ENCODE measurements at regions not wholly inside any gene's neighbourhood (a gene's known extent, or its start where the extent isn't known, plus 50 kb on each side); places are given as distances from the start of the nearest gene placed in this dataset.
A peak's percentile ranks its signal among the peaks of the same experiment; 100 is the strongest.

DNA sequence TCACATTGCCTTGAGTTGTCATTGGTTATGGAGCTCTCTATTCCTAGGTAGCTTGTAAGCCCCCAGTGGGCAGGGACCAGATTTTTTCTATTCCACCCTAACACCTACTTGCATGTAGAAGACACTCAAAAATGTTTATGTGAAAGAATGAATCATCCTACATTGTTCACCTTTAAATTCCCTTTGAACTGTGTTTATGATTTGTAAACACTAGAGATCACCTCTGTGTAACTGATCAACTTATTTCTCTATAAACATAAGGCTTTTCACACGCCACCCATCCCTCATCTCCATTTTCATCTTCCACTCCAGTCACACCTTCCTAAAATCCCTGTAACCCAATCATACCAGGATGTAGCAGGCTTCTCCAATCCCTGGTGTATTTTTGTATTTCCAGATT is 142.6 kb upstream of the LEF1 start:
- DNase-seq (ENCODE audit: low read depth, low spot score): no peak
- no peak overlapping the region for H3K27ac ChIP-seq

DNA sequence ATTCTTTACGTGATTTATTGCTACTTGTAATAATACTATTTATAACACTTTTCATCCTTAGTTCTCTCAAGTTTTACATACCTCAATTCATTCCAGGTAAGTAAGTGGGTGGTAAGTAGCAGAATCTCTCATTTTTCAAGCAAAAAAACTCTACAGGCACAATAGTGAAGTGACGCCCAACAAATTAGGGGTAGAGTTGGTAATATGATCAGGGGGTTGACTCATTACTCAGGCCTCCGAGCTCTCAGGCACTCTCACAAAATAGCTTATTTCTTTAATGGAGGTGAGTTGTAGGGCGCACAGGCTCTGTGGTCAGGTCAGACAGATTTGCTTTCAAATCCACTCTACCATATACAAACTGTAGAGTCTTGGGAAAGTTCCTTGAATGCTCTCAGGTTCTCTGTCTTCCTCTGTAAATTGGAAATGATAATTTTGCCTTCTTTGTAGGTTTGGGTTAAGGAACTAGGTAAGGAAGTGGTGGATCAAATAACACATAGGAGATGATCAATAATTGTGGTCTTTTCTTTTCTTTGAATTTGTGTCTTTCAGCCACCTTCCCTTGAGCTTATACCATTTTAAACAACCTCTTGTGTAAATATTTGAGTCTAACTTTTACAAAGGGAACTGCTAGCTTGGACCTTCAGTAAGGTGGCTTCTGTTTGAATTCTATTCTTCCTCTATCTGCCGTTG is 134.9 kb upstream of the LEF1 start:
- no peak for DNase-seq (ENCODE audit: low read depth, low spot score)

DNA sequence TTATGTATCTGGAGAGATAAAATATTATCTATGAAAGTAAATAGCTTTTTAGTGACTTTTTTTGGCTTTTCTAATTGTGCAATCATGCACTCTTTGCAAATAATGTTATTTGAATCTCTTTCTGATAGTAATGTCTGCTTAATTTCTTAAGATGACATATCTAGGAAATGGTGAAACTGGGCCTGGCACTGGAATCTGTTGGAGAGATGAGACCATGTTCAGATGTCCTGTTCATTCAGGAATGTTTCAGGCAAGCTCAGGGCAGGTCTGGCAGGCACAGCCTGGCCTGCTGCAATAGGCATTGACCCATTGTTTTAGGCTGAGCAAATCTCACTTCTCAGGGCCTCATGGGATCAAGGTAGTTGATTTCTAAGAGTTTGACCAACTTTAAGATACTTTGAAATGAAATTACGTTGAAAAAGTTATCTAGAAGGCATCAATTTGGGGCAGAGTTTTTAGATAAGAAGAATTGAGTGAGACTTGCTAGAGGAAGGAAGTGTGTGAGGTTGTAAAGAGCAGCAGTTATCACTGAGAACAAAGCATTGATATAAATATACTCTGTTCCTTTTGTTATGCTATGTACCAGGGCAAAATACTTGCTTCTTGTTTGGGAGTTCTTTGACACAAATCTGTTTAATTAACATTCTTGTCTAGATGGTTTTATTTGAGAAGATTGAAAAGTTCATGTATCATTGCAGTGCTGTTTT is 133.0 kb upstream of the LEF1 start:
- H3K27ac ChIP-seq: no peak overlapping the region
- DNase-seq (ENCODE audit: low read depth, low spot score): no peak

More for the DNA sequence above, 134.9 kb upstream of the LEF1 start:
- H3K27ac ChIP-seq: no peak overlapping the region

DNA sequence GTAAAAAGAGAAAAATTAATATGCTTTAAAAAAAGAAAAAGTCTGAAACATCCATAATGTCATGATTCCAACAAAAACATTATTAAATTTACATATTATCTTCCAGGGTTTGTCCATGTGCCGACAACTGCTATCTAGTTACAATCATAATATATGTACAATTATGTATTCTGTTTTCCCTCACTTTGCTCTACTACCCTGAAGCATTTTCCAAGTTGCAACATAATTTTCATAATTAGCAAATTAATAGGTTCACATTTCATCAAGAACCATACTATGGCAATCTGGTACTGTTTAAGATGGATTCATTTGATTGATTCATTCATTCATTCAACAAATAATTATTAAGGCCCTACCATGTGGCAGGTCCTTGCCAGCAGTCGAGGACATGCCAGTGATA is 128.9 kb upstream of the LEF1 start:
- H3K27ac ChIP-seq: no peak overlapping the region
- no peak for DNase-seq (ENCODE audit: low read depth, low spot score)

DNA sequence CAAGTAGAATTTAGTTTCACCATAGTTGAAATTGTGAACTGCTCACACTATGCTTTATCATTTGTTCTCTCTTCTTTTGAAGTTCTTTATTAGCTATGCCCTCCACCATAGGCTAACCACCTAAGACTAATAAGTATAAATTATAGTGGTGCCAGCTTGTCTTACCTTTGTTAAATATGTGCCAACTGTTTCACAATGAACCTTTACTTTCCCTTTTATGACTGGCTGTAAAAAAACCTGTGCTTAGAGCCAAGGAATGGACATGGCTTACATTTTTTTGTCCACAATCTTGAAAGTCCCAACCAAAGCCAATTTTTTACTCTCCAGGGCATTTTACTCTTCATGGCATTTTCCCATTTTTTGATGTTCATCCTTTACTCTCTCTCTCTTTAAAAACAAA is 123.5 kb upstream of the LEF1 start:
- no peak overlapping the region for H3K27ac ChIP-seq
- no peak for DNase-seq (ENCODE audit: low read depth, low spot score)

DNA sequence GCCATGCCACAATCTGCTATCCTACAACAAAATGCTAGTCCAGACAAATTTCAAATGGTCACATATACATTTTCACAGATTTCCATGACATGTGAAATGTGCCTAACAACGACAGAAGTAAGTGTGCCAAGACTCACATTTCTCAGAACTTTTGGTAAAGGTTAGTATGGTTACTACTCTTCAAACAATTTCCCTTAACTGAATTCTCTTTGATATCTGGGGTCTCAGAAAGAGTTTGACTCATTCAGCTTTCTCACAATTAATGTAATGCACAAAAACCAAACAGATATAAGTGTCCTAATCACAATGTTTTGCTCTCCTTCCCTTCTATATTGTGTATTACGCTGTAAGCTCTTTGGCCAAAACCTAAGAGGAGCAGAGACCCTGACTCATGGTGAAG is 122.4 kb upstream of the LEF1 start:
- H3K27ac ChIP-seq: no peak overlapping the region
- no peak for DNase-seq (ENCODE audit: low read depth, low spot score)

DNA sequence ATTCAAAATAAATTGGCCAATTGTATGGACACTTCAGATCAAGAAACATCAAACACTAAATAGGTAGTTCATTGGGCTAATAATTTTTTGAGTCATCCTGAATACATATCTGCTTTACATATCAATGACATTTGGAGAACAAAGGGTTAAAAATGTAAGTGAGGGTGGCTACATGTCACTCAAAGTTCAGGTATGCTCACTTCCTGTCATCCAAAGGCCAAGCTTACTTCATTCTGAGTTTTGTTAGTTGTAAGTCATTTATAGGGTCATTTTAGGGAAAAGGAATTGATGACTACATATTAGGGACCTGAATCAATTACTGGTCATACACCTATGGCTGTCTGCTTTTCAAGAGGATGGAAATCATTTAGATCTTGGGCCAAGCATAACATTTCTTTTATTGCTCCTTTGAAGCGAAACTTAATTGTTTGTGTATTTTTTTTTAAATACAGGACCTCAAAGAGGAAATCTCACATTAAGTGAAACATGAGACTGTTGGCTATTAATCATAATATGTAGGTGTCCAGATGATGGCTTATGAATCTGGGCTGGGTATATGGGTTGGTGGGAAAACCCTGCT is 119.2 kb upstream of the LEF1 start:
- H3K27ac ChIP-seq: no peak overlapping the region

DNA sequence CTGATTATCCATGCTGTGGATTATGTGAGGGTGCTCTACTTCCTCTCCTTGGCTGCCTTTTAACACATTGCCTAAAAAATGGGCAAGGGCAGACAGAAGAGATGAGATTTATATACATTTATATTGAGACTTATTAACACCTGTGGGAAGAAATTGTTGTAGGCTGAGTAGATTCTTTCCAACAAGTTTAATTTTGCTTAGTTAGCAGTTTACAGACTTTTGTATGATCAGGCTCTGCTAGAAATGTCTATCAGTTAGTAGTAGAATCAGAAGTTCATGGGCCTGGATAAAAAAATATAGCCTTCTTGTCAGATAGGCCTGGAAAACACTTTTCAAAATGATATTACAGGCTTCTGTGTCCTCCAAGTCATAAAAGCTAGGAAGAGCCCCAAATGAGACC is 111.3 kb upstream of the LEF1 start:
- no peak overlapping the region for H3K27ac ChIP-seq
- no peak for DNase-seq (ENCODE audit: low read depth, low spot score)

More for the DNA sequence above, 119.2 kb upstream of the LEF1 start:
- no peak for DNase-seq (ENCODE audit: low read depth, low spot score)

DNA sequence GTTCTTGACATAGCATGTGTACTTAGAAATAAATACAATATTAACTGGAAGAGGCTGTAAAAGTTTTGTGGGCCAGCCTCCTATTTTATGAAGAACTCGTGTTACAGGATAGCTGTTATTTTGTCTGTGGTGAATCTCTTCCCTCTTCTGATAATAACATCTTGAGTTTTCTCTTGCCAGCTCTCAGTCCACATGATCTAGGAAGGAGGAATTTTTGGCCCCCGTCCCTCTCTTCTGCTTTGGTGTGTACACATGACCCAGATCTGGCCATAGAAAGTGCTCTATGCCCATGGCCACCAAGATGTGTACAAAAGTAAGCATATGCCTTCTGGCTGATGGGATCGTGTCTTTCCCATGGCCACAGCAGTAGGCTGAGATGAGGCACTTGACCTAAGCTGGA is 108.0 kb upstream of the LEF1 start:
- no peak overlapping the region for H3K27ac ChIP-seq
- DNase-seq (ENCODE audit: low read depth, low spot score): no peak

DNA sequence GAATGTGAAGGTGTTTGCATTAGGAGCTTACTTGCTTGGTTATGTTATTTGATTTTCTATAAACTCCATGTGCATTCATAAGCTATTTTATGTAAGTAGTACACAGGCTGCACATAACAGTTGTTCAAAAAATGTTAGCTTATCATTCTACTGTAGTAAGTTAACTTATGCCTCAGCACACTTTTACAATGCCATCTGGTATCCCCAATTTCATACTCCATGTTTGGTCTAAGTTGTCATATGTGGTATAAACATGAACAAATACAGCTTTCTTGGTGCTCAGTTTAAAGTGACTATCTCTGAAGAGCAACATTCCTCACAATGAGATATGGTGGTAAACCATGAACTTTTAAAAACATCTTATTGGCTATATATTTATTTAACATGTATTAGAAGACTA is 104.3 kb upstream of the LEF1 start:
- peak overlapping the region; percentile 36 for H3K27ac ChIP-seq
- no peak for DNase-seq (ENCODE audit: low read depth, low spot score)

DNA sequence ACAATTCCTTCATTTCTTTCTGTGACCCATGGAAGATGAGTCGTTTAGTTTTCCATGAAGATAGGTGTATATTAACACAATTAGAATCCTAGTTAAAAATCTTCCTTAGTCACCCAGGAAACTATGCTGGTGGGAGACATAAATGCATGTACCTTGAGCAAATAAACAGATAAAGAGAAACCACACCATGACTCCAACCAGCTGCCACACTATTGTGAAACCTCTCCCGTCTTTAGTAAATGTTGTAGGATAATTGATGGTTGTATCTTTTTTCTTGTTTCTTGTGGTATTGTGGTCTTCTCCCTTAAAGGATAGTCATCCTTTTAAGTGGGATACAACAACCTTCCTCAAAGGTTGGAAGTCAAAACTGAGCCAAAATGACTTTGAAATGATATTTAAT is 103.8 kb upstream of the LEF1 start:
- DNase-seq (ENCODE audit: low read depth, low spot score): peak; percentile 46
- peak overlapping the region; percentile 36 for H3K27ac ChIP-seq

DNA sequence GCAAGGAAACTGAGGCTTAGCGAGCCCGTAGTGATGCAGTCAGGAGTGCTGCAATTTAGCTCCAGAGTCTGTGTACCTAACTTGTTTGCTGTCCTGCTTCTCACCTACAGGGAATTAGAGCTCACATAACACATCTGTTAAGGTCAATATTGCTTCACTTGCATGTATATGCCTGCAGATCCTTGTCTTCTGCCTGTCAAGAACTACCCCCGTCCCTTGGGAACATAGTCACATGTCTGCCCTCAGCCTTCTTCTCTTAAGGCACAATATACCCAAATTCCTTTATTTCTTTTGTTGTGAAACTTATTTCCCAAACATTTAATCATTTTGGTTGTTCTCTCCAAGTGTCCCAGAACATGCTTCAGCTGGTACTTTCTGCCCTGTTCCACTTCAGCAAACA is 103.3 kb upstream of the LEF1 start:
- H3K27ac ChIP-seq: peak overlapping the region; percentile 36
- peak; percentile 22 for DNase-seq (ENCODE audit: low read depth, low spot score)

DNA sequence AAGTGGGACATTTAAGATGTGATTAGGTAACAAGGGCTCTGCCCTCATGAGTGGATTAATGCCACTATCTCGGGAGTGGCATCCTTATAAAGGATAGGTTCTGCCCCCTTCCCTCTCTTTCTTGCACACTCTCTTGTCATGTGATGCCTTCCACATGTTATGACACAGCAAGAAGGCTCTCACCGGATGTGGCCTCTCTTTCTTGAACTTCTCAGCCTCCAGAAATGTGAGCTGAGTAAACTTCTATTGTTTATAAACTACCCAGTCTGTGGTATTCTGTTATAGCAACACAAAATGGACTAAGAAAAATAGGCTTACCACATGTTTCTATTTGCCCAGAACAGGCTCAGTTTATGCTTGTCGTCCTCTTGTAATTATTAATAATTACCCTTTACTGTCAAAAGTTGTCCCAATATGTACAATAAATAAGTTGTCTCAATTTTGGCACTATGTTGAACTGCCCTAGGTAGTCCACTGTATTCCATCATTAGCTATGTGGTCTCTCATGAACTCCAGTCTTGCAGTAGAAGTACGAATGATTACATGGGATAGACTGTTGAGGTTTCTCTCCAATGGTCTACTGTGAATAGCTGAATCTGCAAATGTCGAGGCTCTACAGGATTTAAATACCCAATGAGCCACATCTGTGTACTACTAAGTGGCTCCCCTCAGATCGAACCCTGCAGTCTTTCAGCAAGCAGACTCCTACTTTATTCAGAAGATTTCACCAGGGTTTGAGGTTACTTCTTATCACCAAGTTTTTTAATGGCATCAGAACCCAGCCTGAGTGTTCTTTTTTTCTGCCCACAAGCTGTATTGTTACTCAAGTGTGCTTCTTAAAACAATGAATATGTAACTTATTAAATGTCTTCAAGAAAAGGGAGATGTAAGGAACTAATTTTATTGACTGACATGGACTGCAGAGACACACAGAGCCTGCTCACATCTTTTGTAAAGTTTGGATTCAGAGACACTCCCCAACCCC is 102.0 kb upstream of the LEF1 start:
- peak overlapping the region; percentile 59 for H3K27ac ChIP-seq
- peak; percentile 51 for DNase-seq (ENCODE audit: low read depth, low spot score)

DNA sequence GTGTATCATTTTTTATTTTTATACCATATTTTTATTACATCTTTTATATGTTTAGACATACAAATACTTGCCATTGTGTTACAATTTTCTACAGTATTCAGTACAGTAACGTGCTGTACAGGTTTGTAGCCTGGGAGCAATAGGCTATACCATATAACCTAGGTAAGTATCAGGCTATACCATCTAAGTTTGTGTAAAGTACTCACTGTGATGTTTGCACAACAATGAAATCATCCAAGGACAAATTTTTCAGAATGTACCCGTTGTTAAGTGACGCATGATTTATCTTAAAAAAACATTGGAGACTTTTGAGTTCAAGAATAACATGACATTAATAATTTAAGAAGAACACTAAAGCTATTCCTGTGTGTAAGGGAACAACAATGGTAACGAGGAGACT is 96.0 kb upstream of the LEF1 start:
- no peak for DNase-seq (ENCODE audit: low read depth, low spot score)
- no peak overlapping the region for H3K27ac ChIP-seq

DNA sequence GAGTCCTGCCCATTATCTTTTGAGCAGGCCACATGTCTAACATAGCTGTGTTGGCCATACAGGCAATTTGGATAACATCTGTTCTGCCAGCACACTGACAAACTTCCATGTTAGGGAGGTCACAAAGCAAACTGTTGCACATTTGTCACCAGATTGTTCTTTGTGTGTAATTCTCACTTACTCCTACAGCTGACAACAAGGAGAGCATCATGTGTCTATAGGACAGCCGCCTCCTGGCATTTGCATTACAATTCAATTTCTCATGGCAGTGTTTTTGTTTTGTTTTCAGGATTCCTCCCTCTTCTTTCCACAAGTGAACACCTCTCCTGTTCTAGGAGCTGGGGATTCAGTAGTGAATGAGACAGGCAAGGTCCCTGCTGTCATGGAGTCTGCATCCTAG is 94.3 kb upstream of the LEF1 start:
- H3K27ac ChIP-seq: no peak overlapping the region
- no peak for DNase-seq (ENCODE audit: low read depth, low spot score)

DNA sequence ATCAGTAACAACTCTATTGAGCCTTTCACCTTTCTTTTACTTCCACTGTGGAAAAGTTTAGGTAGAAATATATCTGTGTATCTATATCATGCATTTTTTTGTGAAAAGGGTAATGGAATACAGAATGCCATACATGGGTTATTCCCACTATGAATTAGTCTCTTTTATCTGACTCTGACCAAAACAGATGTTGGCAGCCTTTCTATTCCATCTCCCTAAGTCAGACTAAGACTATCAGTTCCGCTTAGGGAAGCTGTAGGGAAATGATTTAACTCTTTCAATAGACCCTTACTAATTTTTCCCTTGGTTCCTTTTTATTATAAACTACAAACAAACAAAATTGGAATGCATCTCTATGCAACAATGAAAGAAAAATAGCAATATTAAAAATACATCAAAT is 92.3 kb upstream of the LEF1 start:
- DNase-seq (ENCODE audit: low read depth, low spot score): no peak

DNA sequence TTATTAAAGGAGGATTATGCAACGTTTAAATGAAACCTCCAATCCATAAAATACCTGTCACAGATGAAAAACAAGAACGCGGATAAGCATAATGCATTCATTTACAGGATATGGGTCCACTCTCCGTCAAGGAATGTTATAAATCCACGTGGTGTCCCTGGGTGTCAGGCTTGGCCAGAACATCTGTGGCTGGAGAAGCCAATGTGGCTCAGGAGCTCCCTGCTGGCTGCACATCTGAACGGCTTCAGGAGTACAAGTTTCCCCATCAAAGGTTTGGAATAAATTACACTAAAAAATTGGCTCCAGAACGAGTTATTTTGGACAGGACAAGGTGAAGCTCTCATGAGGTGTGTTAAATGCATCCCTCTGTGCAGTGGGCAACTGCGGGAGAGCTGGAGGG is 87.8 kb upstream of the LEF1 start:
- H3K27ac ChIP-seq: no peak overlapping the region
- no peak for DNase-seq (ENCODE audit: low read depth, low spot score)

More for the DNA sequence above, 92.3 kb upstream of the LEF1 start:
- H3K27ac ChIP-seq: no peak overlapping the region

DNA sequence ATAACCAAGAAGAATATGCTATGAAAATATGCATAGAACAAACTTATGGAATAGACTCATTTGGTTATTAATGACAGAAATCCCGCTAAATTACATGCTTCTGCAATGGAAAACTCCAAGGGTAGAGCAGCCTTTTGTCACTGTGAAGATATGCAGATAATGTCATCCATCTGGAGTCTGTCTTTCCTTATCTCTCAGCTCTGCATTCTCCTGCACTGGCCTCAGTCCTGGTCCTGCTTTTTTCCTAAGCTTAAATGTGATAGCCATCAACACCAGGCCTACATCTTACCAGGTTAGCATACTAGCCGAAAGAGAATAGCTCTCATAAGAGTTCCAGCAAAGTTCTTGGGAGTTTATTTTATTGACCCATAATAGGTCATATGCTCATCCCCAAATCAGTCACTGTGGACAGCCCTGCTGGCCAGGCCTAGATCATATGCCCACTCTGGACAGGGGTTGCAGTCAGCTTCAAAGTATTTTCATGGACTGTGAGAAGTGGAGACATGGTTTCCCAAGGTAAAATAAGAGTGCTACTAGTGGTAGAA is 86.5 kb upstream of the LEF1 start:
- H3K27ac ChIP-seq: no peak overlapping the region
- no peak for DNase-seq (ENCODE audit: low read depth, low spot score)

DNA sequence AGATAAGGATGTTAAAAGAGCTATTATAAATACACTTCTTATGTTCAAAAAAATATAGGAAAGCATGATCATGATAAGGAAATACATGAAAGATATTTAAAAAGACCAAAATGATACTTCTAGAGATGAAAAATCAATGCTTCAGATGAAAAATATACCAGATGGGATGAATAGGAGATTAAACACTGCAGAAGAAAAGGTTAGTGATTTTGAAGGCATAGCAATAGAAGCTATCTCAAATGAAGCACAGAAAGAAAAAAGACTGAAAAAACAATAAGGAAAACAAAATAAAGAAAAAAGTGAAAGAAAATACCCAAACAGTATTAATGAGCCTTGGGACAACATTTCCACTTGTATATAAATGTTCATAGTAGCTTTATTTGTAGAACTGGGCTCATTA is 80.7 kb upstream of the LEF1 start:
- DNase-seq (ENCODE audit: low read depth, low spot score): no peak
- H3K27ac ChIP-seq: no peak overlapping the region

DNA sequence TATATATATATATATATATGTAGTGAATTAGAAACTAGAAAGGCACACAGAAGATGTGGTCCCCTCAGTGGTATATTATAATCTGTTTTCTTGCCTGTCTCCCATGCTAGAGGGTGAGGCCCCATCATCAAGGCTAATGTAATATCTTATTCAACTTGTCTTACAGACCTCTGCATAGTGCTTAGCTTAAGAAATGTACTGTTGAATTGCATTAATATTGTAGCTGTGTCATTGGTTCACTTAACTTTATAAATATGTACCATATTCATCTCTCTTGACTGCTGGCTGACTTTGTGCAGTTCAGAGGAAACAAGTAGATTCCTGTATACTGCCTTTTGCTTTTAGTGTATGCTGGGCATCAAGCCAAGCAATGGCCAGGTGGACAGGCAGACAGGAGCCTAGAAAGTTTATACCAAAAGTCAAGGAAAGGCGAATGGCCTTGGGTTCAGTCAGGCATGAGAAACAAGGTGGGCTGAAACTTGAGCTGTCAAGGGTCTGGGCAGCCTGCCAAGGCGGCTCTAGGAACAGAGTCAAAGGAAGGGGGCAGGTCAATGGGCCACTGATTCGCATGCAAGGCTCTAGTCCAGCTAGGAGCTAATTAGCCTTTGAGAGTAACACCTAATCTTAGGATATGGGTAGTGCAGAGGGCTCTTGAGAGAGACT is 78.8 kb upstream of the LEF1 start:
- no peak overlapping the region for H3K27ac ChIP-seq
- no peak for DNase-seq (ENCODE audit: low read depth, low spot score)

Measured in epithelial cell of prostate (primary cell).